IgD-negative memory B cell (primary cell): ENCODE measurements at regions not wholly inside any gene's neighbourhood (a gene's known extent, or its start where the extent isn't known, plus 50 kb on each side); places are given as distances from the start of the nearest gene placed in this dataset.

ENCODE experiments used
- H3K27ac Mint-ChIP-seq, 3 donors: one replicate each; pipeline ENCODE4 v1.8.0; 2020 to 2022; ENCODE audit warnings: mild to moderate bottlenecking in 3 of 3, mixed read lengths in 3 of 3, moderate library complexity in 1 of 3
- H3K27me3 Mint-ChIP-seq: one replicate; pipeline ENCODE4 v1.8.0; 2021; ENCODE audit warnings: mixed read lengths
- H3K36me3 Mint-ChIP-seq: one replicate; pipeline ENCODE4 v1.8.0; 2020; ENCODE audit warnings: mild to moderate bottlenecking, mixed read lengths
- H3K4me1 Mint-ChIP-seq, 3 donors: one replicate each; pipeline ENCODE4 v1.8.0; 2020 to 2022; ENCODE audit warnings: mixed read lengths in 3 of 3, mild to moderate bottlenecking in 1 of 3
- H3K4me3 Mint-ChIP-seq, 4 donors: one replicate each; pipeline ENCODE4 v1.8.0; 2020 to 2022; ENCODE audit warnings: mild to moderate bottlenecking in 4 of 4, mixed read lengths in 4 of 4, moderate library complexity in 3 of 4
- H3K9me3 Mint-ChIP-seq, 3 donors: one replicate each; pipeline ENCODE4 v1.8.0; 2020 to 2021; ENCODE audit warnings: mixed read lengths in 3 of 3, mild to moderate bottlenecking in 1 of 3

DNA sequence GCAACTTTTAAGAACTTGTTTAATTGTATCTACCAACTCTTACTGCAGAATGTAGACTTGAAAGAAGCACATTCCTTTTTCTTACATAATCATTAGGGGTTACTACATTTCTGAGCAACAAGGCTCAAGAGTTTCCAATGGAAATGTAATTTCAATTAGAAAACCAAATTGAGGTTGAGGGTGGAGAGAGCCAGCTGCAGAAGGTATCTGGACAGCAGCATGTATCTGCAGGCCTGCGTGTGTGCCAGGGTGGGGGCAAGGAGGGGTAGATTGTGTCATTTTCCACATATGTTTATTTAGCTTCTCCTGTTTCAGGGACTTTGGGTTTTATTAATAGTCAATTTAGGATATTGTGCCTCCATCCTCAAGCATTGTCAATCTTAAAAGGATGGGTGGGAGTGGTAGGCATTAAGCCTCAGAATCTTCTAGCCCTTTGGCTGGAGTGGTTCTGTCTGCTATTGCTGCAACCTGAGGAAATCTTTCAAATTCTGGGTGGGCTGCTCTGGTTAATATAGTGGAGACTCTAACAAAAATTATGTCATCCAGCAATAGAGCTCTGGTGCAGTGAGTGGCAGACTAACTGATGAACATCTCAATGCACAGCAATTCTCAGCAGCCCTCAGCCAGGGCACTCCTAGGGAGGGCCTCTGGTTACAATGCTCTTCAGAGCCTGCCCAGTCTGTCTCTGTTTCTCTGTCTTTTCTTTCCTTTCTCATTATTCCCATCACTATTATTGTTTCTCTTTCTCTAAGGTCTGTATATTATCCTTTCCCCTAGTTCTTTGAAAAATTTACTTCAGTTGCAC is 151.4 kb downstream of the RPIA start:
- Mint-ChIP-seq H3K9me3 (no peaks in the 10 kb centered on the region), H3K4me3 (peak overlapping the region in 3 of 4 donors; percentile 80 to 89 (median 83)), H3K27me3 (peaks cover 3% of the 10 kb centered on the region), H3K27ac (peak overlapping the region; percentile 98 to 99 (median 99)), H3K4me1 (peaks cover 72 to 86% (median 73%) of the 10 kb centered on the region in 3 donors), H3K36me3 (peaks cover 7% of the 10 kb centered on the region)

- Mint-ChIP-seq H3K27me3 (peaks cover 3% of the 10 kb centered on the region), H3K4me3 (peak overlapping the region in 3 of 4 donors; percentile 70 to 89 (median 83))
Observed at GRCh38 chr2:88843651-88844050, 152.2 kb downstream of the RPIA start.

GRCh38 chr2:88844960-88845359 is 153.5 kb downstream of the RPIA start:
- peaks cover 70 to 89% (median 72%) of the 10 kb centered on the region in 3 donors for H3K4me1 Mint-ChIP-seq
- H3K27ac Mint-ChIP-seq: peak overlapping the region; percentile 97 to 99 (median 99)

More at GRCh38 chr2:88843651-88844050, 152.2 kb downstream of the RPIA start:
- Mint-ChIP-seq H3K36me3 (peaks cover 9% of the 10 kb centered on the region), H3K9me3 (no peaks in the 10 kb centered on the region), H3K27ac (peak overlapping the region; percentile 98 to 99 (median 99)), H3K4me1 (peaks cover 71 to 87% (median 74%) of the 10 kb centered on the region in 3 donors)

GRCh38 chr2:88845772-88846661 is 154.5 kb downstream of the RPIA start:
- peak overlapping the region; percentile 97 to 99 (median 99) for H3K27ac Mint-ChIP-seq

More at GRCh38 chr2:88844960-88845359, 153.5 kb downstream of the RPIA start:
- Mint-ChIP-seq H3K4me3 (peak overlapping the region in 2 of 4 donors; percentile 83 to 85), H3K9me3 (peaks cover 0 to 1% (median 0%) of the 10 kb centered on the region in 3 donors), H3K27me3 (peaks cover 3% of the 10 kb centered on the region), H3K36me3 (peaks cover 11% of the 10 kb centered on the region)

DNA sequence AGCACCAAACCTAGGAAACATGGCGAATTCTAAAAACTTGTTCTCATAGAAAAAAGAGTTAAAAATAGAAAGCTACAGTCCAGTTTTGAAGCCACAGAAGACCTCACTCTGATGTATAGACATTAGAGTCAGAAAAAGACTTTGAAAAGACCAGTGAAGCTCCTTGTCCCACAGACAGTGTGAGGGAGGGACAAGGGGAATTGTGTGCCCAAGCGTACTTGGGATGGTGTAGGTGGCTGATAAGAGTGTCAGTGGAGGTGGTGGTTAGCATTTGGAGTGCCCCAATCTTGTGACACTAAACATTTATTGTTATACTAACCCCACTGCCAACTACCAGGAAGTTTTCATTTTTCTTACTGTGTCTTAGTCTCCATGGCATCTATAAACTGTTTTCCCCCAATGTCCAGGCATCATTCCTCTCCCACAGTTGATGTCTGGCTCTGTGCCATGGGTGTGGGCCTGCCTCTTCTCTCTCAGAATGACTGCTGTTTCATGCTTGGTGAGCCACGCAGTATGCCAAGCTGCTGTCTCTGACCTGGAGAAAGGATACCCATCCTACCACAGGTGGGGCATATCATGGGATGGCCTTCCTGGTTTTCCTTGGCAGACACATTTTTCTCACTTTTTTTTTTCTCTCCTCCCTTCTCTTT is 161.4 kb downstream of the RPIA start:
- H3K27ac Mint-ChIP-seq: peak overlapping the region; percentile 96 to 99 (median 97)
- H3K4me3 Mint-ChIP-seq: peak overlapping the region in 3 of 4 donors; percentile 86 to 97 (median 90)

More at GRCh38 chr2:88845772-88846661, 154.5 kb downstream of the RPIA start:
- H3K4me1 Mint-ChIP-seq: peaks cover 69 to 88% (median 74%) of the 10 kb centered on the region in 3 donors
- H3K36me3 Mint-ChIP-seq: peaks cover 11% of the 10 kb centered on the region
- peaks cover 3% of the 10 kb centered on the region for H3K27me3 Mint-ChIP-seq
- H3K4me3 Mint-ChIP-seq: peak overlapping the region; percentile 30 to 90 (median 84)
- H3K9me3 Mint-ChIP-seq: peaks cover 0 to 1% (median 0%) of the 10 kb centered on the region in 3 donors

GRCh38 chr2:88853403-88853790 is 161.9 kb downstream of the RPIA start:
- Mint-ChIP-seq H3K9me3 (peaks cover 0 to 1% (median 0%) of the 10 kb centered on the region in 3 donors), H3K4me1 (peaks cover 52 to 65% (median 60%) of the 10 kb centered on the region in 3 donors), H3K27ac (peak overlapping the region; percentile 96 to 99 (median 97)), H3K36me3 (peaks cover 31% of the 10 kb centered on the region), H3K27me3 (no peaks in the 10 kb centered on the region), H3K4me3 (peak overlapping the region in 2 of 4 donors; percentile 85 to 97)

More for the DNA sequence above, 161.4 kb downstream of the RPIA start:
- peaks cover 56 to 70% (median 64%) of the 10 kb centered on the region in 3 donors for H3K4me1 Mint-ChIP-seq
- no peaks in the 10 kb centered on the region for H3K27me3 Mint-ChIP-seq
- peaks cover 0 to 1% (median 0%) of the 10 kb centered on the region in 3 donors for H3K9me3 Mint-ChIP-seq
- H3K36me3 Mint-ChIP-seq: peaks cover 28% of the 10 kb centered on the region

GRCh38 chr2:88854528-88854927 is 163.1 kb downstream of the RPIA start:
- H3K4me1 Mint-ChIP-seq: peaks cover 44 to 57% (median 52%) of the 10 kb centered on the region in 3 donors
- peaks cover 28% of the 10 kb centered on the region for H3K36me3 Mint-ChIP-seq
- peak overlapping the region in 3 of 4 donors; percentile 64 to 97 (median 85) for H3K4me3 Mint-ChIP-seq
- H3K27ac Mint-ChIP-seq: peak overlapping the region; percentile 90 to 99 (median 94)
- peaks cover 0 to 1% (median 0%) of the 10 kb centered on the region in 3 donors for H3K9me3 Mint-ChIP-seq
- no peaks in the 10 kb centered on the region for H3K27me3 Mint-ChIP-seq

GRCh38 chr2:88855620-88856408 is 164.3 kb downstream of the RPIA start:
- Mint-ChIP-seq H3K36me3 (peaks cover 36% of the 10 kb centered on the region), H3K4me1 (peaks cover 40 to 48% (median 44%) of the 10 kb centered on the region in 3 donors), H3K27ac (peak overlapping the region; percentile 90 to 99 (median 94)), H3K4me3 (peak overlapping the region; percentile 94 to 99 (median 98)), H3K9me3 (no peaks in the 10 kb centered on the region), H3K27me3 (no peaks in the 10 kb centered on the region)

GRCh38 chr2:88856409-88857135 is 165.1 kb downstream of the RPIA start:
- Mint-ChIP-seq H3K9me3 (no peaks in the 10 kb centered on the region), H3K27me3 (no peaks in the 10 kb centered on the region), H3K36me3 (peaks cover 39% of the 10 kb centered on the region), H3K4me3 (peak overlapping the region; percentile 94 to 99 (median 98)), H3K27ac (peak overlapping the region; percentile 90 to 99 (median 94)), H3K4me1 (peaks cover 37 to 46% (median 42%) of the 10 kb centered on the region in 3 donors)

- peaks cover 32 to 38% (median 36%) of the 10 kb centered on the region in 3 donors for H3K4me1 Mint-ChIP-seq
- peaks cover 40% of the 10 kb centered on the region for H3K36me3 Mint-ChIP-seq
- peak overlapping the region; percentile 94 to 99 (median 98) for H3K4me3 Mint-ChIP-seq
- no peaks in the 10 kb centered on the region for H3K27me3 Mint-ChIP-seq
- peak overlapping the region; percentile 90 to 99 (median 94) for H3K27ac Mint-ChIP-seq
- H3K9me3 Mint-ChIP-seq: no peaks in the 10 kb centered on the region
Observed at GRCh38 chr2:88857274-88857741, 165.8 kb downstream of the RPIA start.

GRCh38 chr2:88857951-88858411 is 166.5 kb downstream of the RPIA start:
- Mint-ChIP-seq H3K27ac (peak overlapping the region; percentile 90 to 99 (median 94)), H3K4me3 (peak overlapping the region; percentile 94 to 99 (median 98)), H3K36me3 (peaks cover 39% of the 10 kb centered on the region), H3K9me3 (no peaks in the 10 kb centered on the region), H3K4me1 (peaks cover 25 to 33% (median 30%) of the 10 kb centered on the region in 3 donors), H3K27me3 (no peaks in the 10 kb centered on the region)

- Mint-ChIP-seq H3K4me1 (peaks cover 19 to 24% (median 21%) of the 10 kb centered on the region in 3 donors), H3K9me3 (no peaks in the 10 kb centered on the region), H3K27ac (peak overlapping the region; percentile 81 to 99 (median 95)), H3K27me3 (no peaks in the 10 kb centered on the region), H3K4me3 (peak overlapping the region; percentile 94 to 99 (median 98)), H3K36me3 (peaks cover 39% of the 10 kb centered on the region)
Observed at GRCh38 chr2:88859461-88859860, 168.0 kb downstream of the RPIA start.
